IPS-18c (cell line): ENCODE measurements at regions not wholly inside any gene's neighbourhood (a gene's known extent, or its start where the extent isn't known, plus 50 kb on each side); places are given as distances from the start of the nearest gene placed in this dataset.

Experiments used
- H3K4me3 ChIP-seq: 2 replicates; pipeline ENCODE4 v1.7.0; 2013; ENCODE audit warnings: low read depth, mild to moderate bottlenecking, low read length, moderate library complexity; ENCODE audit not compliant: insufficient read depth
- H3K9me3 ChIP-seq: one replicate; pipeline ENCODE4 v1.6.1; 2013; ENCODE audit warnings: mild to moderate bottlenecking, low read length, moderate library complexity; ENCODE audit not compliant: control insufficient read depth, insufficient read depth

DNA sequence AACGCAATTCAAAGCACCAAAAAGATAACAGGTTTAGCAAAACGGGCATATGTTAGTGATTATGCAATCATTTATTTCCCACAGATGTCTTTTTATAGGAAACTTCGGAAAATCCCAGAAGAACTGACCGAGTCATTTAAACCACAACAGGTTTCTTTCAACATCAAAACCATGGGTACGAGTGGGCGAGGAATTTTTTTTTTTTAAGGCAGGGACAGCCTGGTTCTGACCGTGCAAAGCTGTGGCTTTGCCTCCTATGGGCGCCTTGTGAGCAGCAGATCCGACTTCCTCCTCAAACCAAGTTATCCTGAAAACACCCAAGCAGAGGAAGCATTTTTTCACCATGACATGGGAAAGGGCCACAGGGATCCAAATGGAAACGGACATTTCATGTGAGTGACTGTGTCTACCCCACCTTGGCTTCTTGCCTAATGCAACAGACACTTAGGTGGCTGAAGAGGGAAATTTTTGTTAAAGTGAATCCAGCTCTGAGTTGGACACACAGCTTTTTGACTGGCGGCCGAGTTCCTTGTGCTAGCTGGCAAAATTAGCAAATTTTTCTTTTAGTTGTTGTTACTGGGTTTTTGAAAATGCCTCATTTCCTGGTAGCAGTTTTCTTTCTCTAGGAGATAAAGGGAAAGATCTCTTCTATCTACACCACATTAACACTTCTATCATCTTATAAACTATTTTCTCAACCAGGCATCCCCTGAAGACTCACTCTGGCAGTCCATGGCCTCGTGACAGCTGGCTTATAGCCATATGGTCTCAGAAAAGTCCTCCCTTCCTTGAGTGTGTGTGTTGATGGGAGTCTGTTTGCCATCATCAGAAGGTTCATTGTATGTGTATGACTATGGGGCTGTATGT lies 487.4 kb upstream of the ZEB2 start:
- no peak overlapping the region for H3K4me3 ChIP-seq

DNA sequence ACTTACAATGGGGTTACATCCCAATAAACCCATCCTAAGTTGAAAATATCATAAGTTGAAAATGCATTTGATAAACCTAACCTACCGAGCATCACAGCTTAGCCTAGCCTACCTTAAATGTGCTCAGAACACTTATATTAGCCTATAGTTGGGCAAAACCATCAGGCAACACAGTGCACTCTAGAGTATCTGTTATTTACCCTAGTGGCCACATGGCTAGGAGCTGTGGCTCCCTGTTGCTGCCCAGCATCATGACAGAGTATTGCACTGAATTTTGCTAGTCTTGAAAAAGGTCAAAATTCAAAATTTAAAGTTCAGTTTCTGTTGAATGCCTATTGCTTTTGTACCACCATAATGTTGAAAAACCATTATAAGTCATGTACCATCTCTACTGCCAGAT lies 482.7 kb upstream of the ZEB2 start:
- H3K4me3 ChIP-seq, result no peak overlapping the region

More for the DNA sequence above, 487.4 kb upstream of the ZEB2 start:
- H3K9me3 ChIP-seq, result no peaks in the 10 kb centered on the region

DNA sequence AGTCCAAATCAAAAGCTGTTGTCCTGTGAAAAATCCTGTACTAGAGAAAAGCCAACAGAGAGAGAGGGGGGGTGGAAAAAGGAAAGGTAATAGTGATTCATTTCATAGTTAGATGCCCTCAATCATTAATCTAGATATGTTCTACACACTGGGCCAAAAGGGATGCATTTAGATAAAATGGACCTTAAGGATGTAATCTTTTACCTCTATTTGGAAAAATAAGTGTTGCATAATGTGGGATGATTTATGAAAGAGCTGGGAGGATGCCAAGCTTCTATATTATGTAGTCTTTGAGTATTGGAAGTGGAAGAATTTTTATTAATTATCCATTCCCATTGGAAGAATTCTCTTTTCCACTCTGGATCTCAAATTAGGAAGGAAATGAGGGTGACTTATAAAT lies 480.5 kb upstream of the ZEB2 start:
- H3K9me3 ChIP-seq, result no peaks in the 10 kb centered on the region
- no peak overlapping the region for H3K4me3 ChIP-seq

More for the DNA sequence above, 482.7 kb upstream of the ZEB2 start:
- no peaks in the 10 kb centered on the region for H3K9me3 ChIP-seq

DNA sequence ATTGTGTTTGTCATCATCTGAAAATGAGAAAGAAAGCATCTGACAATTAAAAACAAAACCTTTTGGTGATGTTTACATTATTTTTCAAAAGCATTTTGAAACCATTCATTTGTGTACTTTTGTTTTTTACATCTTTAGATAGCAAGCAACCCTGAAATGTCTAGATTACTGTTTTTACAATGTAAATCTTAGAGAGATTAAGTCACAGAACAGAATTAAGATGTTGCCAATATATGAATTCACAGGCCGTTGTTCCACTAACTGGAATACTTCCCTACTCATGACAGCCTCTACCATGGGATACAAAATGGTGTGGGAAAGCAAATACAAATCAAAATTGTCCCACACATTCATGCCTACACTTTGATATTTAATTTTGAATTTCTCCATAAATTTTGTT lies 480.0 kb upstream of the ZEB2 start:
- no peaks in the 10 kb centered on the region for H3K9me3 ChIP-seq
- no peak overlapping the region for H3K4me3 ChIP-seq

DNA sequence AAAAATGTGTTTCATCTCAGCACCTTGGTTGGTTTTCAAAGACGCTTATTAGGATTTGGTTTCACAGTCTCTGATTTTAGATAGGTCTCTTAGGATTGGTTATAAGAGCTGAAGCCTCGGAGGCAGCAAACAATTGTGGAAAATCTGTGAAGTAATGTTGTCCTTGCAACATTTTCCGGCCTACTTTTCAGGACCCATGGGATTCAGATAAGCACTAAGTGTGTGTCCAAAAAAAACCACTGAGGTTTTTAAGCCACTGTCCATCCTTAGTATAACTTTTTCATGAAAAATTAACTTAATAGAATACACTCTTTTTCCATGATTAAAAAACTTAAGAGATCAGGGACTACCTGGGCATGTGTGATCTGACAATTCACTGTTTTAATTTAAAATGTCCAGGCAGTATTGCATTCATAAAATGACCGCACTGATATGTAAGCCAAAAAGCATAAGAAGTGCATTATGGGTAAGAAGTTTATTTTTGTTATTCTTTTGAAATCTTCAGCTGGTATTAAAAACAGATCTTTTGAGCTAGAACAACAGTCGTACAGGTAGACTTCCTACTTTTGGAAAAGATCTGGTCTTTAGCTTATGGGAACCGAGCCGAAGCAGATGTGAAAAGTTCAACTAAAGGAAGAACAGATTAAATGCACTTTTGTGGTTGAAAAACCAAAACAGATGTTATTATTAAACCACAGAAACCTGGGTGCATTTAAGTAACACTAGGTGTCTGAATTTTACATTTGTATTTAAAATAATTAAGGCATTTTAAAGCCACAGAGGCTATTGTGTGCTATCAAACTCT lies 479.4 kb upstream of the ZEB2 start:
- Histone ChIP-seq H3K9me3 (no peaks in the 10 kb centered on the region), H3K4me3 (no peak overlapping the region)

DNA sequence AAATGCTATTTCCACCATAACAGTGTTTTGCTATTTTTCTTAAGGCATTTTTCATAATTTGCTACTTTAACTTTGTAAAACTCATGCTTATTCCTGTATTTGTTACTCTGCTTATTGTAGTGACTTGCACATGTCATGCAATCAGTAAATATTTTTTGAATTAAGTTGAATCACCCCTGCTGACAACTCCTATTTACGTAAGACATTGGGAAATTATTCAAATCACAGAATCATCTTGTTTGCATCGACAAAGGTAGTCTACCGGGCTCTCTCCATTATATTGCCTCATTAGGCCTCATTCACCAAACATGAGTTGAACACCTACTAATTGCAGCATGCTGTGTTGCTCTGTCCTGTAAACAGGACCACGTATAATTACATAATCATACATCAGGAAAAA lies 478.5 kb upstream of the ZEB2 start:
- Histone ChIP-seq H3K9me3 (no peaks in the 10 kb centered on the region), H3K4me3 (no peak overlapping the region)

DNA sequence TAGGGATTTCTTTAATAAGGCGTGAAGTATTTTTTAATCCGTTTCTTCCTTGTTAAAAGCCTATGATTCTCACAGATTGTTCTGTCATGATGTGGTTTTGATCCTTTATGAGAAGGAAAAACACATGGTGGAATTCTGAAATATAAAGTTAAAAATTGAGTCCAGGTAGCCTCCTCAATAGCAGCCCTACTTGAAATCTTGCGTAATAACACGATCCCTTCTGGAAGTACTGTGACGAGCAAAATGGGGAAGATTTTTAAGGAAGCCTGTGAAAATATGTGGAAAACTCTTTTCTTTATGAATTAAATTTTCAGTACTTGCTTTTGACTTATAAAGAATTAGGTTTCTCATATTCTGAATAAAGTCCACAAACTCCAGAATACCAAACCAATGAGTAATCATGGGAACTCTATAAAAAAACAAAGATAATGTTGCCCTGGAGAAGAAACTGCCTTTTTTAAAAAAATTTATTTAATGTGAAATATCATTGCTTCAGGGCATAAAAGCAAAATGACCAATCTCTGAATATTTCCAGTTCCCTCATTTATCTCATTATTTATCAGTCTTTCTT lies 476.4 kb upstream of the ZEB2 start:
- H3K4me3 ChIP-seq, result no peak overlapping the region
- H3K9me3 ChIP-seq, result no peaks in the 10 kb centered on the region

DNA sequence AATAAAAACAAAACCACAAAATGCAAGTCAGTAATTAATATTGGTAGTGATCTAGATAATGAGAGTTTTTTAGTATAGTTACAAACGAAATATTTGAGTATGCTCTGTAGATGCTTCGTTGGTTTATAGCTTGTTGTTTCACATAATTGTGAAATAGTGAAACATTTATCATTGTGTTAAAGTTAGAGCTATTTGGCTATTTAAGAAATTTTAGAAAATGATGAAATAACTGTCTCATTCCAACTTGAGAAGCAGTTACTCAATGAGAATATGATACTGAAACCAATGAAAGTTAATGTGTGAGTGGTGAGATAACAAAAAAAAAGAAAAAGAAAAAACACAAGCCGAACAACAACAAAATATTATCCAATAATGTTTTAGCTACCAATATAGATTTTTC lies 475.6 kb upstream of the ZEB2 start:
- no peak overlapping the region for H3K4me3 ChIP-seq
- no peaks in the 10 kb centered on the region for H3K9me3 ChIP-seq

DNA sequence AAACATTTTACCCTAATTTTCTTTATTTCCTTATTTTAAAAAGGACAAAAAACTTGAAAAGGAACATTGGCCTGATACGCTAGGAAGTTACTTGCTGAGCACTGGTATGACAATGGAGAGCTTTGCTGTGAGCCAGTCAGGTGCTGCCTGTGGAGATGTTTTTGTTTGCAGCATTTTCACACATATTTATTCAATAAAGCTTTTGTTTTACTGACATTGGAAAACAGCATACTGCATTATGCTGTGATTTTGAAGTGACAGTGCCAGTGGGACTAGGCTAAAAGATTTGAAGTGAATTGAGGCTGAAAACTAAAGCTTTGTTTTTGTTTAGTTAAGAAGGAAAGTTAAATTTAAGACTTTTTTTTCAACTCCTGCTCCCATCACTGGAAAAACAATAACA lies 470.7 kb upstream of the ZEB2 start:
- H3K9me3 ChIP-seq, result no peaks in the 10 kb centered on the region
- H3K4me3 ChIP-seq, result no peak overlapping the region

DNA sequence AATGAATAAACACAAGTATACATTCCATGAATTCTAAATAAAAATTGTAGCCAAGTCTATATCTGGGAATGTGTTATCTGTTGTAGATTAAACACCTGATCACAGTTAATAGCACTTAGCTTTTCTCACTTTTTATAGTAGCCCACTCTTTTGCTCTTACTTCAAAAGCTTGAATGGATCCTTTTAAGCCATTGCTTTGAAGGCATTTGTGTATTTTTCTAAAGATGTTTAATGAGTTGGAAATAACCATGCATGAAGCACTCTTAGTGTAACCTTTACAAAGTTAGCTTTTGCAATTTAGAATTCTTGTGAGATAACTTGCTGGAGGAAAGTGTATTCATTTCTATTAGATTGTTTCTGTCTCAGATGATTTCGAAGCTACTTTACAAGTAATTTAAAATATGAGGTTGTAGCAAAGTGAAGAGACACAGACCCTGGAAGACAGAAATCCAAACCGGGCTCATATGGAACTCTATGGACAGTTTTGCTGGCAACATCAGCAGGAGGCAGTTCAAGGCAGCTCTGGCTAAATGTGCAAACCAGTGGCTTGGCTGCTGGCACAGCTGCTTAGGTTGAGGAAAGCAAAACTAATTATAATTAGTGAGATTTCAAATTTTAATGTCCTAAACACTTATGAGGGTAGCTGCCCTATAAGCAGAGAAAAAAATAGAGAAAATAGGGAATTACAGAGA lies 469.8 kb upstream of the ZEB2 start:
- Histone ChIP-seq H3K4me3 (no peak overlapping the region), H3K9me3 (no peaks in the 10 kb centered on the region)

DNA sequence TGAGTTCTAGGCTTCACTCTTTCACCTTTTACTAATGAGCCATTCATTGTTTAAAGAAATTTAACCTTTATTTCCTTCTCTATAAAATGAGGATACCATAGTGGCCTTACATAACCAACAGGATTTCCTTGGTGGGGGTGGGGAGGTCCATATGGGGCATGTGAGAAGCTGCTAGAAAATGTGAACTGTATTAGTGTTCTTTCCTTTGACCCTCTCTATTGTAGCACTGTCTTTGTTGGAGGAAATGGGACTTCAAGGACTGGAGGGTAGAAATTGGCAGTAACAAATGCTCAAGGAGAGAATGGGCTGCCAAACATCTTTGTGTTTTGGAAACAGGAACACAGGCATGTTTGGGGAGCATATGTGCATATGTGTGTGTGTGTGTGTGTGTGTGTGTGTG lies 468.7 kb upstream of the ZEB2 start:
- Histone ChIP-seq H3K4me3 (no peak overlapping the region), H3K9me3 (no peaks in the 10 kb centered on the region)

DNA sequence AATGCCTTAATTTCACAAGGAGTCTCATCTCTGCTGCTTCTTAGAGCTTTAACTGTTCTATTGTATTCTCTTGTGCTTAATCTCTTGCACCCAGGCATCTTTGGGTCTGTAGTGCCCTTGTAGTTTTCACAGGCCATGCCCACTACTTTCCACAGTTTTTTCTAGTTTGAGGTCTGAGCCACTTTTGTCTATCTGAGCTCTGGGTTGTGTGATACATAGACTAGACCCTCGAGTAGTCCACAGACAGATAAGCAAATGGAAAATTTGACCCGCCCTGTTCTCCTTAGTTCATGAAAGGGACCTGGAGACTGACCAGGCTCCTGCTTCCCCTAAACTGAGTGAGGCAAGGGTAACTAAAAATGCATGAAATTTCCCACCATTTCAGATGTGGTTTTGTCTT lies 466.8 kb upstream of the ZEB2 start:
- Histone ChIP-seq H3K9me3 (no peaks in the 10 kb centered on the region), H3K4me3 (no peak overlapping the region)

DNA sequence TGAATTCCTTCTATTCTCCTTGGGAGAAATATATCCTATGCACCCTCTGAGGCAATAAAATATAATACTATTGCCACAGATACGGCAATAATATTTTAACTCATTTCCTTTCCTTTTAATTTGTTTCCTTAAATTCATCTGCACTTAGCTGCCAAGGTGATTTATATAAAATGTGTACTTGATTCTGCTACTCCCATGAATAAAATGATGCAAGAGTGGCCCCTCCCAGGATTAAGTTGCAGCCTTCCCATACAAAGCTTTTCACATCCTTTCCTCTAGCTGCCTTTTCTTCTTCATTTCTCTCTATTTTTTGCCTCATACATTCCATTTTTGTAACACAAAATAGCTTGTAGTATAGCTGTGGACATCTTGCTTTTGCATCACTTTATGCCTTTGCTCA lies 464.1 kb upstream of the ZEB2 start:
- Histone ChIP-seq H3K4me3 (no peak overlapping the region), H3K9me3 (no peaks in the 10 kb centered on the region)

DNA sequence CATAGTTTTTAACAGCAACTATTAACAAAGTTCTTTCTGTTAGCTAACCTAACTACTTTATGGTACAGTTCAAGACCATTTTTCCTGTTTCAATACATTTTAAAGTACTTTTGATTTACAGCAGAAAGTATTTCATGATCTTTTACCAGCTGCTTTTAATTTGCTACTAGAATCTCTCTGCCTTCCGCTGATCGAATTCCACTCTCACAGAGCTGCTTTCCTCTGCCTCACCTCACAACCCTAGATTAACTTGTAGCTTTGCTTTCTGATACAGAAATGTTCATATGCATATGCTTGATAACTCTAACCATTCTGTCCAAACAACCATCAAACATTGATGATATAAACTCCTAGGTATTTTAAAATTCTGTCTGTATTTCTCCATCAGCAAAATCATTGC lies 463.2 kb upstream of the ZEB2 start:
- no peak overlapping the region for H3K4me3 ChIP-seq
- no peaks in the 10 kb centered on the region for H3K9me3 ChIP-seq

DNA sequence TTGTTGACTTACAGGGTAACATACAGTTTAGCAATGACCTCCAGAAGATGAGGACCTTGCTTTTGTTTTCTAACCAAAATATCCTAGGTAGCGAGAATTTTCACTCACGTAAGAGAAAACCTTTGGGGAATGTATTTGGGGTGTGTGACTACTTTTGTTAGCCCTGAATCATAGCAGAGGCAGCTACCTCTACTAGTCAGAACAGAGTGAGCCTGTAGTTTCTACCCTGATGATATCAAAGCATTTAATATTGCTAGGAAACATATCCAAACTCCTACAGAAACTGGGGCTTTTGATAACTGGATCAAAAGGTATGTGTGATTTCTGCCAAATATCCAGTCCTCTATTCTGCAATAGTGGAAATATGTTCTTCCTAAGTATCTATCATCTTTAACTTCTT lies 462.6 kb upstream of the ZEB2 start:
- H3K9me3 ChIP-seq, result no peaks in the 10 kb centered on the region
- H3K4me3 ChIP-seq, result no peak overlapping the region

DNA sequence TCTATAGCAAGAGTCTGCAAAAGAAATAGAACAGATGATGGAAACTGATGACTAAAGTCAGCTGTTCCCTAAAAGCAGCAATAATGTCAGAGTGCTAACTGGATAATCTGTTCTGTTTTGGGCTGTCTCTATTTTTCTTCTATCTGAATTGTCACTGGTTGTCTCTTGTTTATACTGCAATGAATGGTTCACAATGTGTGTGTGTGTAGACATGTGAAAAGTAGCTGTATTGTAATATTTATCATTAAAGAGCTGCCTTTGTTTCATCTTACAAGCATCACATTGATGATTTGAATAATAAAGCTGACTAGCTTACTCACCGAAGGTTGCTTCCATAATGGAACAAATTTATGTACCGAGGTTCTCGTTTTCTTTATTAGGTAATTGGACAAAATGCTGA lies 456.0 kb upstream of the ZEB2 start:
- H3K4me3 ChIP-seq, result no peak overlapping the region

DNA sequence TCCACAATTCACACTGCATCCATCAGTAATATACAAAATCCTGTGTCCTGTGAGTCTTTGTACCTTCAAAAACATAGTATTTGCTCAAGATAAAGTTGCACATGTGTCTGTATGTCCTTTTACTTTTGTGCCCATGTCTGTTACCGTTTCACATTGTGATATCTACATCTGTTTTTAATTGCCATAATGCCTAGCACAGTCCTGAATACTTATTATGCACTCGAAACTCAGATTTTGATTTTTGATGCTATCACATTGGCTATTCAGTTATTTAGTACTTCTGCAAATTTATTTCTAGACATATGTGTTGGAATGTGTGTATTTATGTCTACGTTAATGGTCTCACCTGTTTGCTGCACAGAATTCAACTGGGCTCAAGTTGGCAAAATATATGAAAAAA lies 452.8 kb upstream of the ZEB2 start:
- H3K4me3 ChIP-seq, result no peak overlapping the region

More for the DNA sequence above, 456.0 kb upstream of the ZEB2 start:
- H3K9me3 ChIP-seq, result no peaks in the 10 kb centered on the region

More for the DNA sequence above, 452.8 kb upstream of the ZEB2 start:
- H3K9me3 ChIP-seq, result peaks cover 6% of the 10 kb centered on the region
